Uterus (tissue), 3 donors: ENCODE measurements at regions not wholly inside any gene's neighbourhood (a gene's known extent, or its start where the extent isn't known, plus 50 kb on each side); places are given as distances from the start of the nearest gene placed in this dataset.

Experiments
- DNase-seq, 2 donors: peaks; one replicate each; pipeline ENCODE4 v3.0.0-alpha.2; 2019 to 2020
- H3K27ac ChIP-seq, 2 donors: fragments of 200-600 bp; sonication (generic); 1 replicate in 1 of 2; 2 replicates in 1 of 2; pipeline ENCODE4 v1.5.1; 2016 to 2018
- H3K27me3 ChIP-seq, 2 donors: fragments of 200-600 bp; sonication (generic); one replicate each; pipeline ENCODE4 v1.5.1; 2018 to 2019; ENCODE audit warnings: control low read depth in 1 of 2
- H3K36me3 ChIP-seq, 2 donors: fragments of 200-600 bp; sonication (generic); one replicate each; pipeline ENCODE4 v1.5.1; 2019; ENCODE audit warnings: control low read depth in 1 of 2
- H3K4me1 ChIP-seq, 2 donors: fragments of 200-600 bp; sonication (generic); one replicate each; pipeline ENCODE4 v1.5.1; 2018 to 2019; ENCODE audit warnings: control low read depth in 1 of 2
- H3K4me3 ChIP-seq, 2 donors: fragments of 200-600 bp; sonication (generic); 1 replicate in 1 of 2; 2 replicates in 1 of 2; pipeline ENCODE4 v1.5.1; 2018 to 2019; ENCODE audit warnings: mild to moderate bottlenecking in 1 of 2
- H3K9me3 ChIP-seq, 2 donors: fragments of 200-600 bp; sonication (generic); one replicate each; pipeline ENCODE4 v1.5.1; 2019; ENCODE audit warnings: control low read depth in 1 of 2
- CTCF ChIP-seq, 4 experiments: fragments of 200-600 bp in 2 of 4; fragments of 450-650 bp in 2 of 4; sonication (generic) in 2 of 4; IDR thresholded peaks; one replicate each; pipeline ENCODE4 v1.5.1; 2016 to 2019; ENCODE audit warnings: antibody characterized with exemption in 4 of 4, mild to moderate bottlenecking in 2 of 4, moderate library complexity in 1 of 4
- POLR2A ChIP-seq, 2 donors: fragments of 450-650 bp; IDR thresholded peaks; one replicate each; pipeline ENCODE4 v1.6.1; 2016; ENCODE audit warnings: antibody characterized with exemption in 2 of 2, mild to moderate bottlenecking in 1 of 2, moderate library complexity in 1 of 2
- intact Hi-C: fragments of 100-400 bp; cut with DNase I; formaldehyde crosslinking; loops from one replicate; pipeline ENCODE4 v1.15.1; 2023; ENCODE audit warnings: low total_unique reads
- donor health status: DM: yes; HTN: yes; CAD: no.

- no peaks in the 10 kb centered on the region for H3K27me3 ChIP-seq
- TF ChIP-seq CTCF (IDR thresholded peaks at IDR 0.05) = no peak
- TF ChIP-seq POLR2A (IDR thresholded peaks at IDR 0.05) = no peak
- DNase-seq = no peak
- H3K9me3 ChIP-seq = no peaks in the 10 kb centered on the region
- intact Hi-C loops = no loop called here
- no peaks in the 10 kb centered on the region for H3K4me1 ChIP-seq
- no peak overlapping the region for H3K4me3 ChIP-seq
- no peaks in the 10 kb centered on the region for H3K36me3 ChIP-seq
- H3K27ac ChIP-seq = no peak overlapping the region
Observed at GRCh38 chr19:27901078-27901477, 1311.9 kb downstream of the UQCRFS1 start.

GRCh38 chr19:27896091-27896490 lies 1316.9 kb downstream of the UQCRFS1 start:
- no peaks in the 10 kb centered on the region for H3K9me3 ChIP-seq
- DNase-seq = no peak
- intact Hi-C loops = no loop called here
- no peak overlapping the region for H3K4me3 ChIP-seq
- H3K27me3 ChIP-seq = no peaks in the 10 kb centered on the region
- H3K36me3 ChIP-seq = no peaks in the 10 kb centered on the region
- H3K4me1 ChIP-seq = no peaks in the 10 kb centered on the region
- TF ChIP-seq CTCF (IDR thresholded peaks at IDR 0.05) (no peak), POLR2A (IDR thresholded peaks at IDR 0.05) (no peak)
- no peak overlapping the region for H3K27ac ChIP-seq

- Histone ChIP-seq H3K27me3 (no peaks in the 10 kb centered on the region), H3K4me1 (no peaks in the 10 kb centered on the region), H3K27ac (no peak overlapping the region), H3K9me3 (no peaks in the 10 kb centered on the region), H3K4me3 (no peak overlapping the region), H3K36me3 (no peaks in the 10 kb centered on the region)
- TF ChIP-seq CTCF (IDR thresholded peaks at IDR 0.05) (no peak), POLR2A (IDR thresholded peaks at IDR 0.05) (no peak)
- intact Hi-C loops = no loop called here
- DNase-seq = no peak
Observed at GRCh38 chr19:27894906-27895754, 1317.8 kb downstream of the UQCRFS1 start.

- Histone ChIP-seq H3K27me3 (no peaks in the 10 kb centered on the region), H3K4me1 (no peaks in the 10 kb centered on the region), H3K36me3 (no peaks in the 10 kb centered on the region), H3K27ac (no peak overlapping the region), H3K9me3 (no peaks in the 10 kb centered on the region), H3K4me3 (no peak overlapping the region)
- DNase-seq = no peak
- intact Hi-C loops = no loop called here
- TF ChIP-seq CTCF (IDR thresholded peaks at IDR 0.05) (no peak), POLR2A (IDR thresholded peaks at IDR 0.05) (no peak)
Observed at GRCh38 chr19:27892500-27892899, 1320.5 kb downstream of the UQCRFS1 start.

- no peak for DNase-seq
- TF ChIP-seq POLR2A (IDR thresholded peaks at IDR 0.05) (no peak), CTCF (IDR thresholded peaks at IDR 0.05) (no peak)
- Histone ChIP-seq H3K36me3 (no peaks in the 10 kb centered on the region), H3K27ac (no peak overlapping the region), H3K4me3 (no peak overlapping the region), H3K9me3 (no peaks in the 10 kb centered on the region), H3K4me1 (no peaks in the 10 kb centered on the region), H3K27me3 (no peaks in the 10 kb centered on the region)
- intact Hi-C loops = no loop called here
Observed at GRCh38 chr19:27891411-27891810, 1321.5 kb downstream of the UQCRFS1 start.
